ENCODE measurements at regions not wholly inside any gene's neighbourhood (a gene's known extent, or its start where the extent isn't known, plus 50 kb on each side); places are given as distances from the start of the nearest gene placed in this dataset.

DNA sequence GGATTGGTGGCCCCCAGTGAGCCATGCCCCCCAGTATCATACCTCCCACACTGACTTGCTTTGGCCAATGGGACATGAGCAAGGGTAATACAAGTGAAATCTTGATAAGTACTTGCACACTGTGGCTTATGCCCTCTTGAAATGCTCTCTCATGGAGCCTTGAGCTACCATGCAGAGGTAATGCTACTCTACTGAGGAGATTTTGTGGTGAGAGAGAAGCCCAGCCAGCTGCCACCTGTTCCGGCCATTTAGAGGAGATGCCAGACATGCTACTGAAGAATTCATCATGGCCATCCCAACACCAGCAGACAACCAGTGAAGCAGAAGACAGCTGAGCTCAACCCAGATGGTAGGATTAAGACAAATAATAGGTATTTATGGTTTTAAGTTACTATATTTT, 299.5 kb downstream of the MEF2C start:
- Histone ChIP-seq H3K36me3 (ENCODE audit: control insufficient read depth in 2 of 3, insufficient read depth in 3 of 3, low read length in 3 of 3) (no peaks in the 10 kb centered on the region), H3K9me3 (ENCODE audit: control insufficient read depth in 2 of 3, insufficient read depth in 1 of 3, low read length in 3 of 3) (peaks cover 0 to 2% (median 2%) of the 10 kb centered on the region in 3 donors), H3K27me3 (ENCODE audit: control insufficient read depth, insufficient read depth, low read length) (no peaks in the 10 kb centered on the region), H3K9ac (ENCODE audit: low read length in 3 of 3) (no peak overlapping the region), H3K4me1 (ENCODE audit: control insufficient read depth in 2 of 3, insufficient read depth in 2 of 3, low read depth in 1 of 3, low read length in 3 of 3) (no peaks in the 10 kb centered on the region), H3K4me3 (ENCODE audit: low read length in 3 of 3) (no peak overlapping the region), H3K27ac (ENCODE audit: low read depth in 2 of 2, low read length in 2 of 2) (no peak overlapping the region)
- intact Hi-C loops (cut with DNase I), result no loop called here
- TF ChIP-seq, protein P1, sequence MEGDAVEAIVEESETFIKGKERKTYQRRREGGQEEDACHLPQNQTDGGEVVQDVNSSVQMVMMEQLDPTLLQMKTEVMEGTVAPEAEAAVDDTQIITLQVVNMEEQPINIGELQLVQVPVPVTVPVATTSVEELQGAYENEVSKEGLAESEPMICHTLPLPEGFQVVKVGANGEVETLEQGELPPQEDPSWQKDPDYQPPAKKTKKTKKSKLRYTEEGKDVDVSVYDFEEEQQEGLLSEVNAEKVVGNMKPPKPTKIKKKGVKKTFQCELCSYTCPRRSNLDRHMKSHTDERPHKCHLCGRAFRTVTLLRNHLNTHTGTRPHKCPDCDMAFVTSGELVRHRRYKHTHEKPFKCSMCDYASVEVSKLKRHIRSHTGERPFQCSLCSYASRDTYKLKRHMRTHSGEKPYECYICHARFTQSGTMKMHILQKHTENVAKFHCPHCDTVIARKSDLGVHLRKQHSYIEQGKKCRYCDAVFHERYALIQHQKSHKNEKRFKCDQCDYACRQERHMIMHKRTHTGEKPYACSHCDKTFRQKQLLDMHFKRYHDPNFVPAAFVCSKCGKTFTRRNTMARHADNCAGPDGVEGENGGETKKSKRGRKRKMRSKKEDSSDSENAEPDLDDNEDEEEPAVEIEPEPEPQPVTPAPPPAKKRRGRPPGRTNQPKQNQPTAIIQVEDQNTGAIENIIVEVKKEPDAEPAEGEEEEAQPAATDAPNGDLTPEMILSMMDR (IDR thresholded peaks at IDR 0.05; ENCODE audit: borderline replicate concordance, extremely low read depth, insufficient read depth), result no peak
- FAIRE-seq (no peak), DNase-seq (no peak)

DNA sequence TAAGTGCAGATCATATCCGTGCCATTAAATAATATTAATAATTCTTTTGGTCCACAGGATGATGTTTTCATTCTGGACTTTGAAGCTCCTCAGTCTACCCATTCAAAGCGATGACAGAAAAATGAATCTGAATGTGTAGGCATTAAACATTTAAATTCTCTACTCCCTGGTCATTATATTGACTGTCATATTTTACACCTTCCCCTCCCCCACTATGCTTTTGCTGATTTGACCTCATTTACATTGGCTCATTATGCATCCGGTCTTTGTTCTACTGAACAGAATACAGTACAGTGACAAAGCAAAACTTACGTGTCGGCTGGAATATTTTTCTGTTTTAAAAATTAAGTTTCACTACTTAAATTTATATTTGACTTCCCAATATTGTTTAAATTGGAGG, 289.7 kb upstream of the TMEM161B start:
- H3K4me3 ChIP-seq (ENCODE audit: low read length in 3 of 3), result no peak overlapping the region
- no peaks in the 10 kb centered on the region for H3K27me3 ChIP-seq (ENCODE audit: control insufficient read depth, insufficient read depth, low read length)
- H3K4me1 ChIP-seq (ENCODE audit: control insufficient read depth in 2 of 3, insufficient read depth in 2 of 3, low read depth in 1 of 3, low read length in 3 of 3), result no peaks in the 10 kb centered on the region
- DNase-seq (no peak), FAIRE-seq (no peak)
- no peaks in the 10 kb centered on the region for H3K9me3 ChIP-seq (ENCODE audit: control insufficient read depth in 2 of 3, insufficient read depth in 1 of 3, low read length in 3 of 3)
- TF ChIP-seq, protein P1 (IDR thresholded peaks at IDR 0.05; ENCODE audit: borderline replicate concordance, extremely low read depth, insufficient read depth), result no peak
- intact Hi-C loops (cut with DNase I), result no loop called here
- H3K36me3 ChIP-seq (ENCODE audit: control insufficient read depth in 2 of 3, insufficient read depth in 3 of 3, low read length in 3 of 3), result no peaks in the 10 kb centered on the region
- no peak overlapping the region for H3K27ac ChIP-seq (ENCODE audit: low read depth in 2 of 2, low read length in 2 of 2)
- no peak overlapping the region for H3K9ac ChIP-seq (ENCODE audit: low read length in 3 of 3)

DNA sequence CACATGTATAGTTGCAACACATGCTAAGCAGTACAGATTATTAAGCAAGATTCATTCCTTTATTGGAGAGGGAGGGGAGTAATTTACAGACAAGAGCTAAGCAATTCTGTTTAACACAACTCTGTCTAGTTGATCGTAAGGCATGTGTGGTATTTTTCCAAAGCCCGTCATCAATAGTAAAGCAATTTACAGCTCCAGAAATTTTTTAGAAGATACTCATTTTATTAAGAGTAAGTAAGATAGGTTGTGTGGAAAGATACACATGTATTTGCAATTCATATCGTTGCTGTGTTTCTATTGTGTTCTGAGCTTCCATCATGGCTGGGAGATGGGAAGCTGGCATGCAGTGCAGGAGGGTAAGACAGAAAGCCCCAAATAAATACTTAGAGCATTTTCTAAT, 289.2 kb upstream of the TMEM161B start:
- intact Hi-C loops (cut with DNase I), result no loop called here
- no peak for FAIRE-seq

More for the DNA sequence above, 289.2 kb upstream of the TMEM161B start:
- Histone ChIP-seq H3K27me3 (ENCODE audit: control insufficient read depth, insufficient read depth, low read length) (no peaks in the 10 kb centered on the region), H3K27ac (ENCODE audit: low read depth in 2 of 2, low read length in 2 of 2) (no peak overlapping the region), H3K4me3 (ENCODE audit: low read length in 3 of 3) (no peak overlapping the region), H3K36me3 (ENCODE audit: control insufficient read depth in 2 of 3, insufficient read depth in 3 of 3, low read length in 3 of 3) (no peaks in the 10 kb centered on the region), H3K9ac (ENCODE audit: low read length in 3 of 3) (no peak overlapping the region), H3K9me3 (ENCODE audit: control insufficient read depth in 2 of 3, insufficient read depth in 1 of 3, low read length in 3 of 3) (no peaks in the 10 kb centered on the region), H3K4me1 (ENCODE audit: control insufficient read depth in 2 of 3, insufficient read depth in 2 of 3, low read depth in 1 of 3, low read length in 3 of 3) (no peaks in the 10 kb centered on the region)
- DNase-seq, result no peak
- TF ChIP-seq, protein P1 (IDR thresholded peaks at IDR 0.05; ENCODE audit: borderline replicate concordance, extremely low read depth, insufficient read depth), result no peak
